ENCODE measurements at regions not wholly inside any gene's neighbourhood (a gene's known extent, or its start where the extent isn't known, plus 50 kb on each side); places are given as distances from the start of the nearest gene placed in this dataset.

- TF ChIP-seq FOXM1 (IDR thresholded peaks at IDR 0.05; ENCODE audit: borderline replicate concordance), result no peak
- no peak for TF ChIP-seq SUZ12 (IDR thresholded peaks at IDR 0.05)
- TF ChIP-seq ZNF384 (IDR thresholded peaks at IDR 0.05), result no peak
- no peak for TF ChIP-seq L3MBTL2 (conservative IDR thresholded peaks at IDR 0.05)
- TF ChIP-seq SP1 (IDR thresholded peaks at IDR 0.05), result no peak
- TF ChIP-seq NFRKB (IDR thresholded peaks at IDR 0.05), result no peak
- no peak for DNase-seq (ENCODE audit: extremely low spot score)
- CTCF ChIA-PET, result no interaction called here
- POLR2A ChIA-PET, result no interaction called here
Observed at GRCh38 chr5:110324876-110325275, 401.6 kb downstream of the TMEM232 start.

GRCh38 chr5:110329955-110330525 is 396.4 kb downstream of the TMEM232 start:
- CTCF ChIA-PET, result no interaction called here
- POLR2A ChIA-PET, result no interaction called here
- DNase-seq (ENCODE audit: extremely low spot score), result no peak
- no peak for TF ChIP-seq FOXA1 (IDR thresholded peaks at IDR 0.05)
- no peak for TF ChIP-seq BHLHE40 (IDR thresholded peaks at IDR 0.05; ENCODE audit: borderline replicate concordance)
- no peak for TF ChIP-seq PKNOX1 (IDR thresholded peaks at IDR 0.05)
- no peak for TF ChIP-seq FOXM1 (IDR thresholded peaks at IDR 0.05; ENCODE audit: borderline replicate concordance)
- no peak for TF ChIP-seq ZNF384 (IDR thresholded peaks at IDR 0.05)
- TF ChIP-seq SP1 (IDR thresholded peaks at IDR 0.05), result no peak
- TF ChIP-seq NFRKB (IDR thresholded peaks at IDR 0.05), result no peak
- TF ChIP-seq ELF4 (IDR thresholded peaks at IDR 0.05), result no peak
- no peak for TF ChIP-seq TARDBP (IDR thresholded peaks at IDR 0.05)
- TF ChIP-seq L3MBTL2 (conservative IDR thresholded peaks at IDR 0.05), result no peak
- no peak for TF ChIP-seq FOXK2 (IDR thresholded peaks at IDR 0.05)
- no peak for TF ChIP-seq ARNT (IDR thresholded peaks at IDR 0.05)
- no peak for TF ChIP-seq HDGF (IDR thresholded peaks at IDR 0.05; ENCODE audit: borderline replicate concordance)

- TF ChIP-seq NFRKB (IDR thresholded peaks at IDR 0.05), result no peak
- TF ChIP-seq PKNOX1 (IDR thresholded peaks at IDR 0.05), result no peak
- TF ChIP-seq ARNT (IDR thresholded peaks at IDR 0.05), result no peak
- no peak for TF ChIP-seq BHLHE40 (IDR thresholded peaks at IDR 0.05; ENCODE audit: borderline replicate concordance)
- no peak for TF ChIP-seq FOXA1 (IDR thresholded peaks at IDR 0.05)
- TF ChIP-seq ZNF384 (IDR thresholded peaks at IDR 0.05), result no peak
- TF ChIP-seq SUZ12 (IDR thresholded peaks at IDR 0.05), result no peak
- no peak for TF ChIP-seq HDGF (IDR thresholded peaks at IDR 0.05; ENCODE audit: borderline replicate concordance)
- no peak for TF ChIP-seq L3MBTL2 (conservative IDR thresholded peaks at IDR 0.05)
- CTCF ChIA-PET, result interaction anchor here (0.7 to 1.2 kb wide), 2 partner anchors 33 to 627 kb away, joined by 3 to 4 read pairs; no protein-coding TSS in a partner anchor
- POLR2A ChIA-PET, result no interaction called here
- DNase-seq (ENCODE audit: extremely low spot score), result peak; percentile 13
Observed at GRCh38 chr5:110333384-110333783, 393.1 kb downstream of the TMEM232 start.

GRCh38 chr5:110335361-110336066 is 391.0 kb downstream of the TMEM232 start:
- no peak for DNase-seq (ENCODE audit: extremely low spot score)
- CTCF ChIA-PET, result no interaction called here
- POLR2A ChIA-PET, result no interaction called here
- TF ChIP-seq L3MBTL2 (conservative IDR thresholded peaks at IDR 0.05), result no peak
- TF ChIP-seq FOXM1 (IDR thresholded peaks at IDR 0.05; ENCODE audit: borderline replicate concordance), result no peak

- CTCF ChIA-PET, result no interaction called here
- POLR2A ChIA-PET, result no interaction called here
Observed at GRCh38 chr5:110338341-110339083, 388.0 kb downstream of the TMEM232 start.

GRCh38 chr5:110339399-110339798 is 387.1 kb downstream of the TMEM232 start:
- CTCF ChIA-PET, result no interaction called here
- POLR2A ChIA-PET, result no interaction called here
- TF ChIP-seq FOXK2 (IDR thresholded peaks at IDR 0.05), result no peak
- no peak for TF ChIP-seq FOXA1 (IDR thresholded peaks at IDR 0.05)
- no peak for TF ChIP-seq LEF1 (IDR thresholded peaks at IDR 0.05; ENCODE audit: borderline replicate concordance)
- TF ChIP-seq L3MBTL2 (conservative IDR thresholded peaks at IDR 0.05), result no peak
- no peak for TF ChIP-seq TARDBP (IDR thresholded peaks at IDR 0.05)
- no peak for TF ChIP-seq CTBP1 (IDR thresholded peaks at IDR 0.05; ENCODE audit: borderline replicate concordance)
- TF ChIP-seq NFRKB (IDR thresholded peaks at IDR 0.05), result no peak
- TF ChIP-seq ARNT (IDR thresholded peaks at IDR 0.05), result no peak
- no peak for TF ChIP-seq BHLHE40 (IDR thresholded peaks at IDR 0.05; ENCODE audit: borderline replicate concordance)
- no peak for DNase-seq (ENCODE audit: extremely low spot score)

More at GRCh38 chr5:110338341-110339083, 388.0 kb downstream of the TMEM232 start:
- DNase-seq (ENCODE audit: extremely low spot score), result no peak
- no peak for TF ChIP-seq PKNOX1 (IDR thresholded peaks at IDR 0.05)
- TF ChIP-seq FOXK2 (IDR thresholded peaks at IDR 0.05), result no peak
- TF ChIP-seq TARDBP (IDR thresholded peaks at IDR 0.05), result no peak

All from HEK293T (cell line).